DOHH2 (cell line): ENCODE measurements at regions not wholly inside any gene's neighbourhood (a gene's known extent, or its start where the extent isn't known, plus 50 kb on each side); places are given as distances from the start of the nearest gene placed in this dataset.

Experiments used
- EZH2phosphoT487 ChIP-seq: fragments of 200-600 bp; sonication (generic); IDR thresholded peaks from 2 replicates; pipeline ENCODE4 v1.6.1; 2017; ENCODE audit warnings: borderline replicate concordance, mild to moderate bottlenecking, antibody characterized with exemption, low read length, moderate library complexity, mixed read lengths
- TF ChIP-seq, protein P1 (sequence below): fragments of 200-600 bp; sonication (generic); IDR thresholded peaks from one replicate; pipeline ENCODE4 v1.5.1; 2014; ENCODE audit warnings: antibody characterized with exemption, mild to moderate bottlenecking, low read depth, low read length; ENCODE audit not compliant: poor library complexity, severe bottlenecking

DNA sequence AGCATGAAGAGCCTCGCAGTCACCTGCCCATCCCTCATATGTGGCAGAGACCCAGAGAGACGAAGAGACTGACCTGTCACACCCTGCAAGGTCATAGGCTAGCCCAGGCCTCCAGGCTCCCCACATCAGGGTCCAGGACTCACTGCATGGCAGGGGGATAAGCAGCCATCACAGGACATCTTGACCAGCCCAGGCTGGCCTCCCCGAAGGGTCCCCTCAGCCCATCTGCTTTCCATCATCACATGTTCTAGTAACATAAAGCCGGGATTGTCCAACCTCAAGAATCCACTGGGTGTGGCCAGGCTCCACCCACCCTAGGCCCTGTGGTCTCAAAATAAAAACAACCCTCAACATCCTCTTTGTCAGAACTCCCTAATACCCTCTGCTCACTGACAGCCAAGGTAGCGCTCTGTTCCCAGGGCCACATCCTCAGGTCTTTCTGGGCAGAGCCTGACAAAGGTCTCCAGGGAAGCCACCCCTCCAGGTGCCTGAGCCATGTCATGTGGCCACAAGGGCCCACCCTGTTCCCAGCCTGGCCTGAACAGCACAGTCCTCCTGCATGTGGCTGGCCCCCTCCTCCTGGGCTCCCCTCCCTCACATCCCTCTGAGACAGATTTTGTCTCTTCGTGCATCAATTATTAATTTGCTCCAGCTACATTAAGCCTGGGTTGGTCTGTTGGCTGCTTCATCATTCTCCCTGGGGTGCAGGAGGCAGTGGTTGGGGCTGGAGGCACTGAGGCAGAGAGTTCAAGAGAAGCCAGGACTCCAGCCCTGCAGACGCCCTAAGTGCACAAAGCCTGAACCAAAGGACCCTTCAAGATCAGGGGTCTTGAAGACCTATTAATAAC, 131.8 kb upstream of the UNC5B start:
- TF ChIP-seq, protein P1, sequence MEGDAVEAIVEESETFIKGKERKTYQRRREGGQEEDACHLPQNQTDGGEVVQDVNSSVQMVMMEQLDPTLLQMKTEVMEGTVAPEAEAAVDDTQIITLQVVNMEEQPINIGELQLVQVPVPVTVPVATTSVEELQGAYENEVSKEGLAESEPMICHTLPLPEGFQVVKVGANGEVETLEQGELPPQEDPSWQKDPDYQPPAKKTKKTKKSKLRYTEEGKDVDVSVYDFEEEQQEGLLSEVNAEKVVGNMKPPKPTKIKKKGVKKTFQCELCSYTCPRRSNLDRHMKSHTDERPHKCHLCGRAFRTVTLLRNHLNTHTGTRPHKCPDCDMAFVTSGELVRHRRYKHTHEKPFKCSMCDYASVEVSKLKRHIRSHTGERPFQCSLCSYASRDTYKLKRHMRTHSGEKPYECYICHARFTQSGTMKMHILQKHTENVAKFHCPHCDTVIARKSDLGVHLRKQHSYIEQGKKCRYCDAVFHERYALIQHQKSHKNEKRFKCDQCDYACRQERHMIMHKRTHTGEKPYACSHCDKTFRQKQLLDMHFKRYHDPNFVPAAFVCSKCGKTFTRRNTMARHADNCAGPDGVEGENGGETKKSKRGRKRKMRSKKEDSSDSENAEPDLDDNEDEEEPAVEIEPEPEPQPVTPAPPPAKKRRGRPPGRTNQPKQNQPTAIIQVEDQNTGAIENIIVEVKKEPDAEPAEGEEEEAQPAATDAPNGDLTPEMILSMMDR = no peak
- no peak for TF ChIP-seq EZH2phosphoT487
